Suprapubic skin (tissue), 4 donors: ENCODE measurements at regions not wholly inside any gene's neighbourhood (a gene's known extent, or its start where the extent isn't known, plus 50 kb on each side); places are given as distances from the start of the nearest gene placed in this dataset.

Experiments
- CTCF ChIP-seq, 2 donors: fragments of 200-600 bp in 1 of 2; fragments of 450-650 bp in 1 of 2; sonication (generic) in 1 of 2; IDR thresholded peaks; one replicate each; pipeline ENCODE4 v1.5.1; 2016 to 2019; ENCODE audit warnings: antibody characterized with exemption in 2 of 2, mild to moderate bottlenecking in 1 of 2, moderate library complexity in 1 of 2
- EP300 ChIP-seq: sonication (generic); formaldehyde crosslinking; IDR thresholded peaks from one replicate; pipeline ENCODE4 v1.6.1; 2017; ENCODE audit warnings: antibody characterized with exemption
- POLR2A ChIP-seq, 2 donors: fragments of 450-650 bp; IDR thresholded peaks; one replicate each; pipeline ENCODE4 v1.6.1; 2017; ENCODE audit warnings: antibody characterized with exemption in 2 of 2, mild to moderate bottlenecking in 2 of 2, moderate library complexity in 2 of 2
- POLR2AphosphoS5 ChIP-seq, 3 donors: sonication (generic); formaldehyde crosslinking; IDR thresholded peaks; one replicate each; pipeline ENCODE4 v1.6.1; 2017; ENCODE audit warnings: antibody characterized with exemption in 3 of 3

DNA sequence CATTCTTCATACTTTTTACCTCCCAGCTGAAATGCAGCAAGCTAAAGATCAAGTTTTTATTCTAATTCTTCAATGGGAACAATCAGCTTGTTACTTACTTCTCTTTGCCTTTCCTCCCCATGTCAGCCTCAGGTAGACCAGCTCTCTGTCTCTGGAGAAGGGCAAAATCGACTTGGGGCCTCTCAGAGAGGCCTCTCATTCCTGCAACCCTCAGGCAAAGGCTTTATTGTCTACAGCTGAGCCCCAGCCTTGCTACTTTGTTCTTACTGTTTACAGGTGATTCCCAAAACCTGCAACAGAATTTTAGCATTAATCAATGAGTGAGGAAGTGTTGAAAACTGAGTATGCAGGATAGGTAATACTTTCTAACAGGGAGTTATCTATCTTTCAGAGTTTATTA is 148.6 kb downstream of the KIF2B start:
- TF ChIP-seq CTCF (IDR thresholded peaks at IDR 0.05) (no peak), EP300 (no peak), POLR2AphosphoS5 (IDR thresholded peaks at IDR 0.05) (no peak), POLR2A (IDR thresholded peaks at IDR 0.05) (no peak)
